ENCODE measurements at regions not wholly inside any gene's neighbourhood (a gene's known extent, or its start where the extent isn't known, plus 50 kb on each side); places are given as distances from the start of the nearest gene placed in this dataset.

DNA sequence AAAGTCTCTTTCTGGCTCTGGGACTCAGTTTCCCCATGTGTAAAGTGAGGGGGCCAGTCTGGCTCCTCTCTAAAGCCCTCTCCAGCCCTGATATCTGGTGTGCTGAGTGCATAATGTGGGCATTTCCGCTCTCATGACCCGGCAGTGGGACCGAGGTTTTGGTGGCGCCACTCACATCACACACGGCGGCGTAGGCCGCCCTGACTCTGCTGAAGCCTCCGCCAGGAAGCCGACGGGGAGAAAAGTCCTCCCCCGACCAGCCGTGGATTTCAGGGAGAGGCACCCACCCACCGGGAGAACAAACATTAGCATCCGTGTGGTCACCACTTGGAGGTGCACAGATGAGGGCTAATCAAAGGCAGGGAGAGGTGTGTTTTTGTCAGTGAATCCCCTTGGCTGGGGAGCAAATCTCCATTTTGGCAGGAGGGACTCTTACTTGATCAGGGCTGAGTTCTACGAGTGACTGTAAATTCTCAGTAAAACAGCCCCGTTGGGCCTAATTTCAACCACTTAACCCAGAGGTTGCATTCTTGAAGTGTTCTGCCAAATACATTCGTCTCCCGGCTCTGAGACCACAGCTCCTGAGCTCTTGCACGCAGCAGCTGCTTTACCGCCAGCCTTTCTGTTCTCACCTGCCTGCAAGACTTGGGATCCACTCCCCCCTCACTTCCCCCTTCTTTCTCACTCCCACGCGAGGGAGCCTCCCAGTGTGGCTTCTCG, 118.2 kb downstream of the FOXD2 start:
- DNase-seq: no peak

DNA sequence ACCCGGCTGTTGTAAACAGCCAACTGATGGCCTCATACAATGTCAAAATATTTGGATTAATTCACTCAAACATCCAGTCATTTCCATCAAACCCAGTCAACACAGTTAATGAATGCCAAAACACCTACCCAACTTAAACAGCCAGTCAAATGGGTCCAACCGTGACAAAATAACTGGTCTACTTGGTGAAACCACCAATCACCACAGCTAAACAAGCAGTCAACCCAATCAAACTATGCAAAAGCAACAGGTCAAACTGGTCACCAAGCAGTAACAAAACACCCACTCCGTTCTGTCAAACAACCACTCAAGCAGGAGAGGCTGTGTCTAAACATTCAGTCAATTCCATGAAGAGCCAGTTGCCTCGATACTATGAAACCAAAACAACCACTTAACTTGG, 119.2 kb downstream of the FOXD2 start:
- DNase-seq: no peak

DNA sequence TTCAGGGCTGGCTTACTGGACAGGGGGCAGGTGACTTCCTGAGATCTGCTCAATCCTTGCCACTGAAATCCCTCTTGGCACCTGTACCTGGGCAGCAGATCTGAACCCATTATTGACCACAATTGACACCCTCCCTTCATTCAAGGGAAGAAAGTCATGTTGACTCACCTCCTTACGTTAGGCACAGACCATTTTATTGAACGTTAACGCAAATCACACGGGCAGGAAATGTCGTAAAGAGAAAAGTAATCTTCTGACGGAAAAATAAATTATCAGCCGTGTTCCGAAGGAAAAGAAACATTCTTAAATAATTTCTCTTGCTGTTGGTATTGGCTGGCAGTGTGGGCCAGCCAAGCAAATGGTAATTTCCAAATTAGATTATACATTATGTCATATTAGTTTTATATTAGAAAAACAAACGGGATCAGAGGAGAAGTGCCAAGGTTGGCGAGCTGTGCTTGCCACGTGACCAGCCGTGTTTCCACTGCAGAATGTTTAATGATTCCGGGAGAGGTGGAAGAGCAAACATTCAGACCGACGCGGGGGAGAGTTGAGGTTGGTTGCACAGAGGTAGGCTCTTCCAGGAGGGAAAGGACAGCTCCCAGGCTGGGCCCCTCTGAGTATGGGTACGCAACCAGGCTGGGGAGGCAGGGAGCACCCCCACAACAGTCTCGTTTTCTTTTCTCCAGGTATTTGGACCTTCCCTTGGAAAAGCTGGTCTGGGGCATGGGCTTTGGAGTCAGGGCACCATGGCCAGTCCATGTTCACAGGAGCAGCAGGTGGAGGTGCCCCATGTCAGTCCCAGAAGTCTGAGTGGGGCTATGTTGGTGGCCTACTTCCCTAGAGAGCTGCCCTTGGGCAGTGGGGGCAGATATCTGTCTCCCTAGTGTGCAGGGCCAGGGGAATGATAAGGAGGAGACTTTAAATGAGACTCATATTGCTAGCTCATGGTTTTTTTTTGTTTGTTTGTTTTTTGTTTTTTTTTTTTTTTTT, 121.1 kb downstream of the FOXD2 start:
- DNase-seq: no peak

DNA sequence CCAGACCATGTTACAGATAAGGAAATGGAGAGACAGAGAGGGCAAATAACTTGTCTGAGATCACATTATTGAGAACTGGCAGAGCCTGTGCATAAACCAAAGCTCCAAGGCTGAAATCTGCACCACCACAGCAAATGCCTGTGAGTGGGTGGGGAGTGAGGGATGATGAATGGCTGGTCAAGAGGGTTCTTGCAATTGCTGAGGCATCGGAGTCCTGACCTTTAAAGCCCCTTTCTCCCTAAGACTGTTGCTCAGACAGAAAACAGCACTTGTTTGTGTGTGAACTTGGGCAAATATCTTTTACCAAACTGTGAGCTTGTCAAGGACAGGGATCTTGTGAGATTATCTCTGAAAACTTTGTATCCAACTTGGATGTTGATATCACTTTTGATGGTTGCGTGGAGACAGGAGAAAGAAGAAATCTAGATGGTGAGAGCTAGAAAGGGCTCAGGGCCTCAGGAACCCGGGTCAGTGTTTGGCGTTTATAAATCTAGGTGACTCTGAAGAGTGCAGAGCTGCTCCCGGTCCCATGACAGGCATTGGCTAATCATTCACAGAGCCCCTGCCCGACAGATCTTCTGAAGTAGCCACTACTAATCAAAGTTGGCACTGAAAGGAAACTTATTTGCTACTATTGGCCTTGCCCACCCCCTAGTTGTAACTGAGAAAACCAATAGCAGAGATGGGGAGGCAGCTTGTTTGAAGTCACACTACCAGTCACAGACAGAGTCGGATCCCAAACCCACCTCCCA, 122.3 kb downstream of the FOXD2 start:
- DNase-seq: no peak

DNA sequence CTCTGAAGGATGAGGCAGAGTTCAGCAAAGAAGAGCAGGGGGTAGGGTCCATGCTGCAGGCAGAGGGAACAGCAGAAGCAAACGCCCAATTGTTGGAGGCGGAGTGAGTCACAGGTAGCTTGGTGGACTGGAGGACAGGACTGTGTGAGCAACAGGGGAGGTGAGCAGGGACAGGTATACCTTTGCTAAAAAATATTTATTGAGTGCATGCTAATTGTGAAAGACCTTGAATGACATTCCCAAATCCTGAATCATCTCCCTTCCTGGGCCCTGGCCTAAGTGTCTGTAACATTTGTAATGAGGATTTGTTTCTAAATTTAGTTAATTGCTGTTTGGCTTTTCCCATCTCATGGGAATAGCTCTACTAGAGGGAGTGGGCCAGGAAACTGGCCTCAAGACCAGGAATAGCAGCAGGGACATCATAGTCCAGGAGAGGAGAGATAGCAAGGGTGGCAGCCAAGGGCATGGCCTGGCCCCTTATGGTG, 123.7 kb downstream of the FOXD2 start:
- no peak for DNase-seq

DNA sequence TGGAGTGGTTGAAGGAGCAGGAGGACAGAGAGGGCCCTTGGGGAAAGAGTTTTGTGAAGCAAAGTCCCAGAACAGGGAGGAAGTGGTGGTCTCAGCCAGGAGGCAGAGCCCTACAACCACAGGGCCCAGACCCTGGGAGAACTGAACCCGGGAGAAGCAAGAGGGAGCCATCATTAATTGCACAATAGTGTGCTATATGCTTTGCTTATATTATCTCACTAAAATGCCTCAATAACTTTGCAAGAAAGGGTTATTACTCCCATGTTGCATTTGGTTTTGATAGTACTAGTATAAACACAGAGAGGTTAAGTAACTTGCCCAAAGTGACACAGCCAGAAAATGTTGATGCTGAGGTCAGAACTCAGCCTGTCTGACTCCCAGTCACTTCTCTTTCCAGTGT, 124.3 kb downstream of the FOXD2 start:
- no peak for DNase-seq

DNA sequence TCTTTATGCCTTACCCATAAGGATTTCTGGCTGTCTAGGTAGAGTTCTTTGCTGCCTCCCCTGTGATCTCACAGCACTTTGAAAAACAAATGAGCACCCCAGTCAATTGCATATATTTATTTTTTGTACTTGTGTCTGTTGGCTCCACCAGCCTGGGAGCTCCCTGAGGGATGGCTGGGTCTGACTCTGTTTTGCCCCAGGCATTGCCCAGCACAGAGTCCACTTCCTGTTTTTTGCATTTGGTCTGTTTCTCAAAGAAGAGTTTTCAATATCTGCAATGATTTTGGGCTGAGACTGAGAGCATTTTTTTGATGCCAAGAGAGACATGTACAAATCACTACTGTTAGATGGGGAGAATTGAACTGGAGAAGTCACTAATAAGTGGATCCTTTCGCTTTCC, 125.0 kb downstream of the FOXD2 start:
- no peak for DNase-seq

DNA sequence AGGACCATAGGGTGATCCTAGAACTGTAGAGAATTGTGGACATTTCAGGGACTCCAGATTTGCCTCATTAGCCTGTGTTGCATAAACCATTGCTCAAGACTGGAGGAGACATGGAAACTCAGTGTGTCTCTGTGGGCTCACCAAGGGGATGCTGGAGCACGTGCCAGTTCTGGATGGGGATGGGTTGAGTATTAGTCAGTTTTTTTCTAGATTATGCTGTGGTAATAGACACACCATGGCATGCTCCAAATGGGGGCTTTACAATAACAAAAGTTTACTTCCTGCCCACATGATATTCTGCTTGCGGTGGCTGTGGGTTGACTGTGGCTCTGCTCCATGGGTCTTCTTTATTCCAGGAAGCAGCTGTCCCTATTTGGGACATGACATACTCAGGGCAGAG, 125.4 kb downstream of the FOXD2 start:
- DNase-seq: no peak

DNA sequence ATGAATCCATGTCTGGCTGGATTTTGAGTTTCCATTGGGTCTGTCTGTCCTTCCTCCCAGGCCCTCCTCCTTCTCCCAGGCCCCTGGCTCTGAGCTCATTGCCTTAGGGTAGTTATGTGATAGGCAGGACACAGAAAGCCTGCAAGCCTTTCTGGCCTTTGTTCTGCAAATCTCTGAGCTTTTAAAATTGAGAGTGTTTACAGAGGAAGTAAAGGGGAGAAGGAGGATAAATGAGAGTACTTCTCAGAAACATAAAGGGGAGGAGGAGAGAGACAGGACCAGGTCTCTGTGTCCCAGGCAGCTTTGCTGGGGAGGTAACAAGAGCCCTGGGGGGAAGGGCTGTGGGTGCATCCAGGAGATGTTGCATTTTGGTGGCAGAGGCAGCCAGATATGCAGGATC, 126.7 kb downstream of the FOXD2 start:
- no peak for DNase-seq

DNA sequence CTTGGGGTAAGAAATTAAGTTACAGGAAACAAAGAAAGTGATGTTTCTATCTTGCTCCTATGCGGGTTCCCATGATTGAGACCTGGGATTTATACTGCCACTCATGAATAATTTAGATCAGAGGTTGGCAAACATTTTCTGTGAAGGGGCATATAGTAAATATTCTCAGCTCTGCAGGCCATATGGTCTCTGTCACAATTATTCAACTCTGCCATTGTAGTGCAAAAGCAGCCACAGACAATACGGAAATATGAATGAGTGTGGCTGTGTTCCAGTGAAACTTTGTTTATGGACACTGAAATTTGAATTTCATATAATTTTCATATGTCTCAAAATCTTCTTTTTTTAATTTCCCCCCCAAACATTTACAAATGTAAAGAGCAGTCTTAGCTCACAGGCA, 127.2 kb downstream of the FOXD2 start:
- DNase-seq: no peak

DNA sequence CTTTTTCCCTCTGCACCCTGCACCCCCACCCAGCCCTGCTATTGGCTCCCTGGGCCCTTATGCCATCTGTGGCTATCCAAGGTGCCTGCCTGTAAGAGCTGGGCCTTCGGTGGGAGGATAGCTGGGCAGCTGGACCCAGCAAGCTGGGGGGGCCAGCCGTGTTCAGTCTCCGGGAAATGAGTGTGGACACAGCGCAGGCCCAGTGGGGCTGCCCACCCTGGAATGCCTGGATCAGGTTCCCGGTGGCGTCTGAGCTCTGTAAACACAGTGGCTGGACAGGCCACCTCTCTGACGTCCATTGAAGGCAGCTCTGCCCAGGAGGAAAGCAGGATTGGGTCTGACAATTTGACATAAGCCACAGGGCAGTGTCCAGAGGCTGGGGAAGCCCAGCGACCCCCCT, 127.8 kb downstream of the FOXD2 start:
- DNase-seq: no peak

DNA sequence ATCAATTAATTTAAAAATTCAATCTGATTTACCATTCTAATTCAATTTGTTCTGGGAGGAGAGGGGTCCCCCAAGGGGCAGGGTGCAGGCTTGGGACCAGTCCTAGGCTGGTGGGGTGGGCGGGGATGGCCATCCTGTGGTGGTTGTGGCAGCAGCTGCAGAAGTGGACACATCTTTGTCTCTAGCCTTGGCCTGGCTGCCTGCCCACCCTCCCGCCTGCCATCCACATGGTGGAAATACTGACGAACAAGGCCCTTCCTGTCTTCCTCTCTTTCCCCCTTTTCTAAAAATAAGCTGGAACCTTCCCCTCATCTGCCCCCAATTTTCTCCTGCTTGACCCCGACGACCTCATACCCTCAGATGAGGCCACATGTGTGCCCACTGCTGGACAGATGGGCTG, 130.9 kb downstream of the FOXD2 start:
- DNase-seq: no peak

DNA sequence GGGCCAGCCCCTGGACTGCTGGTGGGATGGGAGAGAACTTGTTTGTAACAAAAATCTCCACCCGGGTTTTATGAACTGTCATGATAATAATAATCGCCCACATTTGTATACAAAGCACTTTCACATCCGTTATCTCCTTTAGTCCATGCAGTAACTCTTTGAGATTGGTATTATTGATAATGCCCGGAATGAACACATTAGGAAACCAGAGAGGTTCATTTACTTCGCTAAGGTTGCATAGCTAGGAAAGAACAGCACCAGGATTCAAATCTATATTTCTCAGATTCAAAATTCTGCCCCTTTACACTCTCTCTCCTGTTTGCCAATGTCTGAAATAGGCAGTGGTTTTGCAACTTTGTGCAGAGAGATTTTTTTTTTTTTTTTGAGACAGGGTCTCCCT, 131.4 kb downstream of the FOXD2 start:
- no peak for DNase-seq

DNA sequence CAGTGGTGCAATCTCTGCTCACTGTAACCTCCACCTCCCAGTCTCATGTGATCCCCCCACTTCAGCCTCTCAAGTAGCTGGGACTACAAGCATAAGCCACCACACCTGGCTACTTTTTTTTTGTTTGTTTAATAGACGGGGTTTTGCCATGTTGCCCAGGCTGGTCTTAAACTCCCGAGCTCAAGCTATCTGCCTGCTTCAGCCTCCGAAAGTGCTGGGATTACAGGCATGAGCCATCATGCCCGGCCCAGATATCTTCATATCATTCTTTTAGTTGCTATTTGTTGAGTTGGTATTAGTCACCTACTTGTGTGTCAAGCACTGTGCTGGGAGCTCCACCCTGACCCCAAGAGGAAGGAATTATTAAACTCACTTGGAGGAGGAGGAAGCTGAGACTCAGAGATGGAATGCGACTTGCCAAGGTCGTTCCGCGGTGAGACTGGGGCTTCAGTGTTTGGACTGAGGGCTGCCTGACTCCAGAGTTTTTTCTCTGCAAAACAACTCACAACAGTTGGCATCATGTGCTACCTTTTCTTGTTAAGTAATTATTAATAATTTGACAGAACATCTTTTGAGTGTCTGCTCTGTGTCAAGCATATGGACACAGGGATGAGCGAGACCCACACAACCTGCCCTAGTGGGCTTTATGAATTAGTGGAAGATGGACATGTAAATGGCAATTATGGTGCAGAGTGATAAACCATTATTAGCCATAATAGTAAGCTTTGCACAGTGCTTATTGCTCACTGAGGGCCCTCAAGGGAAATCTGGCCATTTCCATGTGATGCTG, 132.0 kb downstream of the FOXD2 start:
- no peak for DNase-seq

DNA sequence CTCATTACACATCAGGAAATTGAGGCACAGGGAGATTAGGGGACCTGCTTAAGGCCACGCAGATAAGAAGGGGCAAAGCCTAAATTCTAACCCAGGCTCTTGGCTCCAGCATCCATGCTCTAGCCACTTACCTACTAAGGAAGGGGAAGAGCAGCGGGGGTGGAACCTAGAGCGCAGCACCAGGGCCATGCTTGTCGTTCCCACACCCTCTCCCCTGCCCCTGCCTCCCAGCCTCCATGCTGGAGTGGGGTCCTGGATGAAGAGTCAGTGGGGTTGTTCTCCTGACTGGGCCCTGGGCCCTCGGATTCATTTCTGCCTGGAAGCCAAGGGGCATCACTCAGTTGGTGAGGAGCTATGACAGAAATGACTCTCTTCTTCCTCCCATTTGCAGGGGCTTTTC, 133.3 kb downstream of the FOXD2 start:
- no peak for DNase-seq

DNA sequence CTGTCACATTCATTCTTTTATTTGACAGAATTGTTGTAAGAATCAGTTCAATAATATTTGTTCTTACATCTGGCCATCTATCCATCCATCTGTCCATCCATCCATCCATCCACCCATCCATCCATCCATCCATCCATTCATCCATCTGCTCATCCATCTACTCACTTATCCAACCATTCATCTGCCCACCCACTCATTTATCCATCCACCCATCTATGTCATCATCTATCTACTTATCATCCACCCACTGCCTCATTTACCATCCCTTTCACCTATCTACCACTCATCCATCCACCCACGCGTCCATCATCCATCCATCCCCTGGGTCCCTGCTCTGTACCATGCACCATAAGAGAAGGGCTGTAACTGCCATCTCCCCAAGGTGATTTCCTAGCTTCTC, 134.1 kb downstream of the FOXD2 start:
- no peak for DNase-seq

DNA sequence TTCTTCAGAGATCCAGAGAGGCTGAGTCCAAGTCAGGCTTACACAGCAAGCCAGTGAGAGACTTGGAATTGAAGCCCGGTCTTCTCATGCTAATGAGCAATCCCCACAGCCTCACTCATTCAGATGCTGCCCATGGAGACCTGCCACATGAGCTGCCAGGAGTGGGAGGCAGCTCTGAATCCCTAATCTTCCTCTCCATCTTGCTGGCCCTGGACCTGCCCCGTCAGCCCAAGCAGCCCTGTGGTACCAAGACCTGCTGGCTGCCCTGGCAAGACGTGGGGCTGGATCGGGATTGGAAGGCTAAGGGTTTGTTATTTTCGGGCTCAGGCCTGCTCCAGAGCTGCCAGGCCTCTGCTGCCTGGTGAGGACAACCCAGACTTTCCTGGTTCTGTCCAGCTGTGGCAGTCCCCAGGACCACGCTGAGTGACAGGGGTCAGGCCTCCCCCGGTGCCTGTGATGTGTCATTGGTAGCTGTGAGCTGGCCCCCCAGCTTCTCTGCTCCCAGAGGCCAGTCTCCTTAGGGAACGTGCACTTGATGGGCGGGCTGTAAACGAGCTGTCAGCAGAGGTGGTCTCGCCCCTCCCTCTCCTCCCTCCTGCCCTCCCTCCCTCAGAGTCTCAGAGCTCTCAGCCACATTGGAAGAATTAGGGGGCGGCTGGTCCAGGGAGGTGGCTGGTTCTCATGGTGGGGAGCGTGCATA, 135.0 kb downstream of the FOXD2 start:
- DNase-seq: no peak

DNA sequence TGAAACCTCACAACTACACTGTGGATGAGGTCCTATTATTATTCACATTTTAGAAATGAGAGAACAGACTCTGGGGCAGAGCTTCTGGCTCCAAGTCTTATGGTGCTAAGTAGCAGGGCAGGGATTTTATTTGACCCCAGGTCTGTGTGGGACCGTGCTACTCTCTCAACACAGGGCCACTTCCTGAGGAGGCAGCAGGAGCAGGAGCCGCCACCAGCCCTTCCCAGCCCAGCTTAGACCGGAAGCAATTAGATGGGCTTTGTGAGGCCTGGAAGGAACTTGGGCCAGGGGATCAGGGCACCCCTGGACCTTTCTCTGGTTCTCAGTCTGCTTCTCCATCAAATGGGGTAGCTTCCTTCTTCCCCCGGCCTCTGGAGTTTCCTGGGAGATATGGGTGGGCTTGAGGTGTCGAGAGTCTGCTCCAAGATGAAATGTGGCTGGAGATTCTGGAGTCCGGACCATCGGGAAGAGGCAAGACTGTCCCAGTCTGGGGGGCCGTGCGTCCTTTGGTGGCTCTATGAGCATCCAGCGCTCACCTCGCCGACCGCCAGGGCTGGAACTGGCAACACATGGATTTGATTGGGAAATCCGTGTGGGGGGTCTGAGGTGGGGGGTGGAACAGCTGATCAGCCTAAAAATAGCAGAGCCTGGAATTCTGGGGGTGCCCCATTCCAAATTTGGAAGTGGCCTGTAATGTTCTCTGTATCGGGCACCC, 136.8 kb downstream of the FOXD2 start:
- DNase-seq: no peak

DNA sequence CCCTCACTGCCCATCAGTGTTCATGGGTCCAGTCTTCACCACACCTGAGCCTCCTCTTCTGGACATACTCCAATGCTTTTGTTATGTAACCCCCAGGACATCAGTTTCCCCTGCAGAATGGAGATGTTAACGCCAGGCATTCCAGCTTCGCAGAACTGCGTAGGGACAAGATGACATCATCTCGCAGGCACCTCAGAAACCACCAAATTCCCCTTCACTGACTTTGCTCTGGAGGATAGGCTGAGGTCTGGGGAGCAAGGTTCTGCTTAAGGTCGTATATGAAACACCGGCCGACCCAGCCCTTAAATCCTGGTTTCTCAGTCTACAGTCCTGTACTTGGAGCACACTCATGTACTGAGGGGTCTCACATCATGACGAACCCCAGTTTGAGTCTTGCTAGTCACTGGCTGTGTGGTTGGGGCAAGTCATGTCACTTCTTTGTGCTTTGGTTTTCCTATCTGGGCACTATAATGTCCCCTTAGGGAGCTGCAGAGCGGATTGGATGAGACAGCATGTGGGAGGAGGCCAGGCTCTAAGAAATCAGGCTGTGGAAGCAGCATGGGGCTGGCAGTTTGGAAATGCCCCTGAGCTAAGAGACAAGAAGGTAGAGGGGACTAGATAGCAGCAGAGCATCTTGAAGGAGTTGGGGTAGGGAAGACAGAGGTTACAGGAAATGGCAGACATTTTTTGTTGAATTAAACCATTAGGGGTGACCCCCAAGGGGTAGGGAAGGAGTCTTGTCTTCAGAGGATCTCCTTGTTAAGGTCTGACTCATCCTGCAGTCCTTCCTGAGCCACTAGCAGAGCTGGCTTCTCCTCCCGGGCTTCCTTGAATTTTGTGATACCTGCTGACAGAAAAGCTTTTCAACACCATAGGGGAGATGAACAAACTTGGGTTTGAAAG, 138.3 kb downstream of the FOXD2 start:
- DNase-seq: no peak

DNA sequence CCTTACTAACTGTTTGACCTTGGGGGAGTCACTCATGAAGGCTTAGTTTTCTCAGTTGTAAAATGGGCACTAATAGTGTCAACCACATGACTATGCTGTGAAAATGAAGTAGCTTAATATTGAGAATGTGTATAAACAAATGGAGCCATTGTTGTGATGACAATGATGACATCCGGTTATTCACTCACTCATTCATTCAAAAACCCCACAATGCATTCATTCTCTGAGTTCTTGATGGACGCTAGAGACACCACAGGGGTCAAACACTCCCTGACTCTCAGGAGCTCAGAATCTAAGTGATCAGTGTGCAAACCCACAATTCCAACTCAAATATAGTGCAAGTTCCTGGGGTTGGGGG, 138.9 kb downstream of the FOXD2 start:
- DNase-seq: no peak
